ENCODE measurements at regions not wholly inside any gene's neighbourhood (a gene's known extent, or its start where the extent isn't known, plus 50 kb on each side); places are given as distances from the start of the nearest gene placed in this dataset.
"Not testable (repeated sequence)": the region's sequence is repeated elsewhere in the genome, so short reads cannot be mapped to it uniquely, and the experiment has no call there.

DNA sequence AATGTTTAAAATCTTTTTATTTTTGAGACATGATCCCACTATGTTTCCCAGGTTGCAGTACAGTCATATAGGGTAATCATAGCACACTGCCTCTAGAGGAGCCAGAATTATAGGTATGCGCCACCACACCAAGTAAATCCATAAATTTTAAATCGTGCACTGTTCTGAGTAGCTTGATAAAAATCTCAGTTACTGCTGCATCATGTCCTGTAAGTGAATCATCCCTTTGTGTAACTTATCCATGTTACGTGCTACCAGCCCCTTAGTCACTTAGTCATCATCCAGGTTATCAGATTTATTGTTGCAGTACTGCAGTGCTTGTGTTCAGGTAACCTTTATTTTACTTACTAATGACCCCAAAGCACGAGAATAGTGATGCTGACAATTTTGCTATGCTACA lies 1770.9 kb downstream of the BRINP3 start:
- H3K36me3 Mint-ChIP-seq = no peaks in the 10 kb centered on the region
- DNase-seq = no peak
- H3K4me1 Mint-ChIP-seq = no peaks in the 10 kb centered on the region
- no peak overlapping the region for H3K4me3 Mint-ChIP-seq
- no peaks in the 10 kb centered on the region for H3K27me3 Mint-ChIP-seq
- H3K27ac Mint-ChIP-seq = no peak overlapping the region
- H3K9me3 Mint-ChIP-seq = peaks cover 7% of the 10 kb centered on the region

DNA sequence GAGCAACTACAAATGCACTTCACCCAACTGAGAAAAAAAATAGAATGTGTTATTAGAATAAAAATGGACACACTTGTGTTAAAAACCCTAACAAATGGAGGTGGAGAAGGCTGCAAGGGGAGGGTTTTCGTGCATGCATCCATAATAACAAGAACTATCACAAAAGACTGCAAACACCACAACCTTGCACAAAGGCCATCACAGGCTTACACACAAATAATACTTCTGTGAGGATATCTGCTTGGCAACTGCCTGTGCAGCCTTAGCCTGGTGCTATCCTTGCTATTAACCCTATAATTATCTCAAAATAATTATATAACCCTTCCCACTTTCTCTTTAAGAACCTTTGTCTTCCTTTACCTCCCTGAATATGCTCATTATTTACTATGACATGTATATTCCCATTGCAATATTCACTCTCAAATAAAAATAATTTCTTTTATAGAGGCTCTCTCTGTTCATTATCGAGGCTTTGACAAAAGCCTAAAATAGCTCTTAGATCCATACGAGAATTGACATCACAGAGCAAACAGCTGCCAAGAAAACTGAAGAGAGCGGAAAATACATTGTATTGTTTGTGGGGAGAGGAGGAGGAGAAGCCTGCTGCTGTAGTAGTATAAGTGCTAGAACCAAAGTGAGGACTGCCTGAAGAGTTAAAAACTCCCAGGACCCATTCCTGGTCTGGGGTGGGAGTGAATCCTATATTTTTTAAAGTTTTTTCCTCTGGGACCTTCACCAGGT lies 1768.7 kb downstream of the BRINP3 start:
- Mint-ChIP-seq H3K4me3 (no peak overlapping the region), H3K27ac (no peak overlapping the region), H3K4me1 (no peaks in the 10 kb centered on the region), H3K27me3 (no peaks in the 10 kb centered on the region), H3K36me3 (no peaks in the 10 kb centered on the region), H3K9me3 (peaks cover 3% of the 10 kb centered on the region)
- DNase-seq = no peak

DNA sequence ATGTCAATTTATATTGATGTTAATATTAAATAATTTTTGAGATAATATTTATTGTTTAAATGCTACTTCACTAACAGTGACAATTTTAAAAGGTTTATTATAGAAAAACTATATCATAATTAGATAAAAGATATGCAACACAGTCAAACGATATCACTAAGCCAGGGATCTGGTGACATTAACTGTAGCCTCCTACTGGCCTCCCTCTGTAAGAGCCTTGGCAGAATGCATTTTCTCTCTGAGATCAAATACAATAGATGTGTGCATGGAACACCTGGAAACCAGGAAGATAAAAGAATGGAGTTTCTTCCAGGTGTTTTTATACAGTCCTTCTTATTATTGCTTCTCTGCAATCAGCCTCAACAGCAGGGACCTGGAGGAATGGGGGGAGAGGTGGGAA lies 1762.1 kb downstream of the BRINP3 start:
- H3K4me3 Mint-ChIP-seq = no peak overlapping the region
- H3K9me3 Mint-ChIP-seq = peaks cover 5% of the 10 kb centered on the region
- H3K36me3 Mint-ChIP-seq = no peaks in the 10 kb centered on the region
- no peak for DNase-seq
- no peak overlapping the region for H3K27ac Mint-ChIP-seq
- no peaks in the 10 kb centered on the region for H3K27me3 Mint-ChIP-seq
- no peaks in the 10 kb centered on the region for H3K4me1 Mint-ChIP-seq

DNA sequence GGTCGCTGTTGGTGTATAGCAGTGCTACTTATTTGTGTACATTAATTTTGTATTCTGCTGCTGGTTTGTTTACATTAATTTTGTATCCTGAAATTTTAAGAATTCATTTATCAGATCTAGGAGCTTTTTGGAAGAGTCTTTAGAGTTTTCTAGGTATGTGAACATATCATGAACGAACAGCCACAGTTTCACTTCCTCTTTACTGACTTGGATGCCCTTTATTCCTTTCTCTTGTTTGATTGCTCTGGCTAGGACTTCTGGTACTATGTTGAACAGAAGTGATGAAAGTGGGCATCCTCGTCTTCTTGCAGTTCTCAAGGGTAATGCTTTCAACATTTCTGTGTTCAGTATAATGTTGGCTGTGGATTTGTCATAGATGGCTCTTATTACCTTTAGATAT lies 1757.9 kb downstream of the BRINP3 start:
- no peaks in the 10 kb centered on the region for H3K27me3 Mint-ChIP-seq
- H3K9me3 Mint-ChIP-seq = peaks cover 4% of the 10 kb centered on the region
- no peaks in the 10 kb centered on the region for H3K4me1 Mint-ChIP-seq
- no peak for DNase-seq
- no peak overlapping the region for H3K27ac Mint-ChIP-seq
- no peak overlapping the region for H3K4me3 Mint-ChIP-seq
- no peaks in the 10 kb centered on the region for H3K36me3 Mint-ChIP-seq

DNA sequence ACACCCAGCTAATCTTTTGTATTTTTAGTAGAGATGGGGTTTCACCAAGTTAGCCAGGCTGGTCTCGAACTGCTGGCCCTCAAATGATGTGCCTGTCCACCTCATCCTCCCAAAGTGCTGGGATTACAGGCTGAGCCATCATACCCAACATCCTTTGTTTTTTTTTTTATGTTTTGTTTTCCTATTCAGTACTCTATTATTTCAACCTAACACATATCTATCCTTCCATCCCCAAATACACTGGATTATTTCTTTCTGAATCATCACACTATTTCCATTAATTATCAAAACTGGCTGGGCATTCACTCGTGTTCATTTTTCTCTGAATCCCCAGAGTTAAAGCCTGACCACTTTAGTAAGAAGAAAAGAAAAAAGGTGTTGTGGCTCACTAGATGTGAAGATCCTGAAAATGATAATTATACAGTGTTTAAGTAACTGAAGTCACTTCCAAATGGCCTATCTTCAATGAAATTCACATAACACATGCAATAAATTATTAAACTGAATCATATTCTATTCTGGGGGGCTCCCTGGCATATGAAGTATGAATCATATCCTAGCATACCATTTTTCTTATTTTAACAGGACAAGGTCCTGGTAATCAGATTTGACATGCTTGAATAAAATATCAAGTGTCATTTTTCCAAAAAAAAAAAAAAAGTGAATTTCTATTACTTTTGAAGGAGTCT lies 1754.2 kb downstream of the BRINP3 start:
- H3K36me3 Mint-ChIP-seq = no peaks in the 10 kb centered on the region
- no peak for DNase-seq
- H3K4me3 Mint-ChIP-seq = no peak overlapping the region
- peaks cover 2% of the 10 kb centered on the region for H3K9me3 Mint-ChIP-seq
- H3K4me1 Mint-ChIP-seq = no peaks in the 10 kb centered on the region
- no peak overlapping the region for H3K27ac Mint-ChIP-seq
- H3K27me3 Mint-ChIP-seq = no peaks in the 10 kb centered on the region

DNA sequence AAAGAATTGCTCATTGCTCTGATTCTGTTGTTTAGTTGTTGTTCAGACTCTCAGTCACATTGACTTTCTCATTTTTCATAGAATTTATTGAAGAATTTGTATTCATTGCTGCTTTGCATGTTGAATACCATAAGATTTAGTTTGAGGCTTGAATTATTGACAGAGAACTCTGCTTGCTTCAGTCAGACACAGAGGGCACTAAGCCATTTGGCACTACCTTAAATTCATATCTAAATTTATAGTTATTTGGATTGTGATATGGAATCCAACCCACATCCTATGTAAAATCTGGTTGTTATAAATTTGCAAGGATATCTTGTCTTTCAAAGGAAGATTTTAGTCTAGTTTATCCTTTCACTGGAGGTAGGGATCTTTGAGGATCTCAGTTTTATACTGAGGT lies 1748.6 kb downstream of the BRINP3 start:
- no peaks in the 10 kb centered on the region for H3K4me1 Mint-ChIP-seq
- H3K9me3 Mint-ChIP-seq = peaks cover 4% of the 10 kb centered on the region
- H3K4me3 Mint-ChIP-seq = no peak overlapping the region
- H3K27ac Mint-ChIP-seq = no peak overlapping the region
- H3K36me3 Mint-ChIP-seq = no peaks in the 10 kb centered on the region
- H3K27me3 Mint-ChIP-seq = no peaks in the 10 kb centered on the region
- DNase-seq = no peak

DNA sequence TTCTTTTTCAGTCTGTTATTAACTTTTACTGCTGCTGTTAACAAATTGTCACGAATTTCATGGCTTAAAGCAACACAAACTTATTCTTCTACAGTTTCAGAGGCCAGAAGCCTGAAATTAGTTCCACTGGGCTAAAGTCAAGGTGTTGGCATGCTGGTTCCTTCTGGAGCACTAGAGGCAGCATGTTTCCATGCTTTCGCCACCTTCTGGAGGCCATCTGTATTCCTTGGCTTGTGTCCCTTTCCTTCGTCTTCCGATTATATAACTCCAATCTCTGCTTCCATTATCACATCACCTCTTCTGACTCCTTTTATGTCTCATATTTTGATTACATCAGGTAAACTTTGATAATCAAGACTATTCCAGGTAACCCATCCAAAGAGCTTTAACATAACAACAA lies 1742.1 kb downstream of the BRINP3 start:
- Mint-ChIP-seq H3K4me1 (no peaks in the 10 kb centered on the region), H3K9me3 (peaks cover 6% of the 10 kb centered on the region), H3K4me3 (no peak overlapping the region), H3K27me3 (no peaks in the 10 kb centered on the region), H3K36me3 (no peaks in the 10 kb centered on the region), H3K27ac (no peak overlapping the region)
- DNase-seq = no peak

DNA sequence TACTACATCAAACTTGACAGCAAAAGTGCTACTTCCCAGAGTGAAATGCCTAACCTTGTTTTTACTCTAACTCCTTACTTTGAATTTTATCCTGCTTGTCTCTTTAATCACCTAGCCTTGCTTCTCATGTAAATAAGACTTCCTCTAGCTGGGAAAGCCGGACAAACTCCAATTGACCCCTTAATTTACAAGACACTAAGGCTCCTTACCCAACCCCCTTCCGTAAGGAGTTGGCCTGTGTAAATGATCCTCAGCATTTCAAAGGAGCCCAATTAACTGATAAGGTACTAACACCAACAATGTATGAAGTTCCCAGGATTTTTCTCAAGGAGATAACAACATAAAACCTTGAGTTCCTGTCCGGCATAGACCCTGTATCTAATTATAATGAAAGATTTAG lies 1728.4 kb downstream of the BRINP3 start:
- H3K9me3 Mint-ChIP-seq, H3K27ac Mint-ChIP-seq, DNase-seq, H3K4me1 Mint-ChIP-seq, H3K4me3 Mint-ChIP-seq, H3K27me3 Mint-ChIP-seq, H3K36me3 Mint-ChIP-seq: not testable (repeated sequence)

DNA sequence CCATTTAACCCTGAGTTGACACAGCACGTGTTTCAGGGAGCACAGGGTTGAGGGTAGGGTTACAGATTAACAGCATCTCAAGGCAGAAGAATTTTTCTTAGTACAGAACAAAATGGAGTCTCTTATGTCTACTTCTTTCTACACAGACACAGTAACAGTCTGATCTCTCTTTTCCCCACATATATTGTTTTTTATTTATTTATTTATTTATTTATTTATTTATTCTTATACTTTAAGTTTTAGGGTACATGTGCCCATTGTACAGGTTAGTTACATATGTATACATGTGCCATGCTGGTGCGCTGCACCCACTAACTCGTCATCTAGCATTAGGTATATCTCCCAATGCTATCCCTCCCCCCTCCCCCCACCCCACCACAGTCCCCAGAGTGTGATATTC lies 1725.6 kb downstream of the BRINP3 start:
- not testable (repeated sequence) for H3K27ac Mint-ChIP-seq, H3K4me1 Mint-ChIP-seq, H3K27me3 Mint-ChIP-seq, H3K9me3 Mint-ChIP-seq, H3K4me3 Mint-ChIP-seq, DNase-seq, H3K36me3 Mint-ChIP-seq

DNA sequence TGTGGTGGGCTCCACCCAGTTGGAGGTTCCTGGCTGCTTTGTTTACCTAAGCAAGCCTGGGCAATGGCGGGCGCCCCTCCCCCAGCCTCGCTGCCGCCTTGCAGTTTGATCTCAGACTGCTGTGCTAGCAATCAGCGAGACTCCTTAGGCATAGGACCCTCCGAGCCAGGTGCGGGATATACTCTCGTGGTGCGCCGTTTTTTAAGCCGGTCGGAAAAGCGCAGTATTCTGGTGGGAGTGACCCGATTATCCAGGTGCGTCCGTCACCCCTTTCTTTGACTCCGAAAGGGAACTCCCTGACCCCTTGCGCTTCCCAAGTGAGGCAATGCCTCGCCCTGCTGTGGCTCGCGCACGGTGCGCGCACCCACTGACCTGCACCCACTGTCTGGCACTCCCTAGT lies 1719.9 kb downstream of the BRINP3 start:
- H3K4me3 Mint-ChIP-seq, H3K36me3 Mint-ChIP-seq, H3K27ac Mint-ChIP-seq, H3K27me3 Mint-ChIP-seq, H3K9me3 Mint-ChIP-seq, DNase-seq, H3K4me1 Mint-ChIP-seq: not testable (repeated sequence)

DNA sequence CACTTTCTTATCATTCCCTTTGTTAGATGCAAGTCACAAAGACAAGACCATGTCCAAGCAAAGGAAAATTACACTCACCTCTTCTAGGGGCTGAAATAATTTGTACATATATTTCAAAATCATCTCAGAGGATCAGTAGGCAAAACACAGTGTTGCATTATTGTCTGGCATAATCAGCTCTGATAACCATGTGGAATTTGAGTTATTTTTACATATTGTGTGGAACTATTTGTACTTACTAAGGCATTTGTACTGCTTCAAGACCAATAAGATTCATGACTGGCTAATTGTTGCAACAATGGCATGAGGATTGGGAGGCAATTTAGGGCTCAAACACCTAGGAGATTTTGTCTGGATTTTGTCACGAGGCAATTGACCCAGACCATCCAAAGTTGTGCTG lies 1716.4 kb downstream of the BRINP3 start:
- Mint-ChIP-seq H3K36me3 (no peaks in the 10 kb centered on the region), H3K9me3 (peaks cover 2% of the 10 kb centered on the region), H3K27ac (no peak overlapping the region), H3K4me1 (no peaks in the 10 kb centered on the region), H3K4me3 (no peak overlapping the region), H3K27me3 (no peaks in the 10 kb centered on the region)
- no peak for DNase-seq

DNA sequence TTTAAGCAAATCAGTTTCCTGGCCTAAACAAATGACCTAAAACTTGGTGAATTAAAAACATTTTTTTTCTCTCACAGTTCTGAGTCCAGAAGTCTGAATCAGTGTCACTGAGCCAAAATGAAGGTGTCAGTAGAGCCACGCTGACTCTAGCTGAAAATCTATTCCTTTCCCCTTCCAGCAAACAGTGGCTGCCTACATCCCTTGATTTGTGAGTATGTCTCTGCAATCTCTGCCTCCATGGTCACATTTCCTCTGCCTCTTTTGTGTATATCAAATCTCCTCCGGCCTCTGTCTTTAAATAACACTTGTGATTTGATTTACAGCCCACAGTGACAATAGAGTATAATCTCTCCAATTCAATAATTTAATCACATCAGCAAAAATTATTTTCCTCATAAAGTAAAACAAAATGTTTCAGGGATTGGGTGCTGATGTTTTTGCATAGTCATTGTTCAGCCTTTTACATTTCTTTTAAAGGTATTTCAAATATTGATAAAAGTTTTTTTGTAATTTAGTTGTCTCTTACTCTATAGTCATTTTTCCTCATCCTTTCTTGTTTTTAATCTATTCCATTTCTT lies 1715.4 kb downstream of the BRINP3 start:
- no peak overlapping the region for H3K27ac Mint-ChIP-seq
- DNase-seq = no peak
- H3K36me3 Mint-ChIP-seq = no peaks in the 10 kb centered on the region
- H3K27me3 Mint-ChIP-seq = no peaks in the 10 kb centered on the region
- no peak overlapping the region for H3K4me3 Mint-ChIP-seq
- H3K4me1 Mint-ChIP-seq = no peaks in the 10 kb centered on the region
- H3K9me3 Mint-ChIP-seq = peaks cover 2% of the 10 kb centered on the region

DNA sequence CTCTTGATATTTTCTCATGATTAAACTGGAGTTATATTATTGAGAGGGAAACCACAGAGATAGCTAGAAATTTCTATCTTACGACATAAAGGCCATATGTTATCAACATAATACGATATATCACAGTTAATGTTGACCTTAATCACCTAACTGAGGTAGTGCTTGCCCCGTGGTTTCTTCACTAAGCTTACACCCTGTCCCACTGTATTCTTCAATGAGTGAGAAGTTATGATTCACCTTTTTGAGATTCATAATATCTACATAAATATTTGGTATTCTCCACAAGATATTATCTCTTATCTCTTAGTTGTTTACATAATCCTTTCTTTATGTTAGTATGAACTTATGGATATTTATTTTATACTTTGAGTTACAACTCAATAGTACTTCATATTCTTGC lies 1714.1 kb downstream of the BRINP3 start:
- Mint-ChIP-seq H3K36me3 (no peaks in the 10 kb centered on the region), H3K4me1 (no peaks in the 10 kb centered on the region), H3K9me3 (peaks cover 2% of the 10 kb centered on the region), H3K4me3 (no peak overlapping the region), H3K27ac (no peak overlapping the region), H3K27me3 (no peaks in the 10 kb centered on the region)
- no peak for DNase-seq

DNA sequence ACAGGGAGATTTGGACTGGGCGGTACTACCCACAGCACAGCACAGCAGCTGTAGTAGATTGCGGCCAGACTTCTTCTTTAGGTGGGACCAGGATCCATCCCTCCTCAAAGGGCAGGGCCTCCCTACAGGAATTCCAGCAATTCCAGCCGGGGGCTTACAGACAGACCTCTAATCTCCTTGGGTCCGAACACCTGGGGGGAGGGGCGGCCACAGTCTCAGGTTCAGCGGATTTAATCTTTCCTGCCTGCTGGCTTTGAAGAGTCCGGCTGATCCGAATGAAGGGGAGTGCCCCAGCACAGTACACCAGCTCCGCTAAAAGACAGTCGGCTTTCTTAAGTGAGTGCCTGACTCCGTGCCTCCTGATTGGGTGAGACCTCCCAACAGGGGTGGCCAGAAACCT lies 1708.5 kb downstream of the BRINP3 start:
- Mint-ChIP-seq H3K9me3 (peaks cover 7% of the 10 kb centered on the region), H3K4me3 (no peak overlapping the region), H3K27ac (no peak overlapping the region), H3K36me3 (no peaks in the 10 kb centered on the region), H3K4me1 (no peaks in the 10 kb centered on the region), H3K27me3 (no peaks in the 10 kb centered on the region)
- no peak for DNase-seq

DNA sequence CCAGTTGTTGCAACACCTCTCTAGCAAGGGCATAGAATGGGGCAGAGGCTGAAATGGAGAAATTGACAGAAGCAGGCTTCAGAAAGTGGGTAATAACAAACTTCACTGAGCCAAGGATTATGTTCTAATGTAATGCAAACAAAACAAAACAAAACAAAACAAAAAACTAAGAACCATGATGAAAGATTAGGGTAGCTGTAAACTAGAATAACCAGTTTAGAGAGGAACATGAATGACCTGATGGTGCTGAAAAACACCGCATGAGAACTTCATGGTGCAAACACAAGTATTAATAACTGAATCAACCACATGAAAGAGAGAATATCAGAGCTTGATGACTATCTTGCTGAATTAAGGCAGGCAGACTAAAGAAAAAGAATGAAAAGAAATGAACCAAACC lies 1707.7 kb downstream of the BRINP3 start:
- Mint-ChIP-seq H3K27ac (no peak overlapping the region), H3K9me3 (peaks cover 7% of the 10 kb centered on the region)

DNA sequence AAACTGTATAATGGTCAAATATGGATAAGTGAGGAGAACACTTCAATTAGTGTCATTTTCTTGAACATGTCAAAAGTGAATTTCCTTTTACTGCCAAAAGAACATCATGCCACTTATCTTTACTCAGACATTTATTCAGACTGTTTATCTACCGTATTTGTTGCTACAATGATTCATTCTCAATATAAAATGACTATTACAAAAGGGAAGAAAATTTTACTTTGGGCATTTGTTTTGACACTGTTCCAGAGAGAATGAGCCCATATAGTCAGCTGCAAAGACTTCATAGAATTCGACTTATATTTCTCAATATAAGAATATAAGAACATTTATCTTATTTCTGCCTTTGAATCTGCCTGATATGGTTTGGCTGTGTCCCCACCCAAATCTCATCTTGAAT lies 1699.1 kb downstream of the BRINP3 start:
- DNase-seq = no peak
- no peak overlapping the region for H3K27ac Mint-ChIP-seq
- H3K4me1 Mint-ChIP-seq = no peaks in the 10 kb centered on the region
- no peak overlapping the region for H3K4me3 Mint-ChIP-seq
- H3K36me3 Mint-ChIP-seq = no peaks in the 10 kb centered on the region
- peaks cover 9% of the 10 kb centered on the region for H3K9me3 Mint-ChIP-seq
- no peaks in the 10 kb centered on the region for H3K27me3 Mint-ChIP-seq

More for the DNA sequence above, 1707.7 kb downstream of the BRINP3 start:
- DNase-seq = no peak
- H3K27me3 Mint-ChIP-seq = no peaks in the 10 kb centered on the region
- H3K4me3 Mint-ChIP-seq = no peak overlapping the region
- no peaks in the 10 kb centered on the region for H3K36me3 Mint-ChIP-seq
- no peaks in the 10 kb centered on the region for H3K4me1 Mint-ChIP-seq

All from activated naive CD8-positive, alpha-beta T cell treated with anti-CD3 and anti-CD28 coated beads for 36 hours (primary cell).